H9 (cell line): ENCODE measurements at regions not wholly inside any gene's neighbourhood (a gene's known extent, or its start where the extent isn't known, plus 50 kb on each side); places are given as distances from the start of the nearest gene placed in this dataset.

Source experiments
- DNase-seq: peaks from one replicate; pipeline ENCODE4 v3.0.0-alpha.2; 2017
- H2AFZ ChIP-seq: one replicate; pipeline ENCODE4 v1.6.1; 2013; ENCODE audit warnings: mild to moderate bottlenecking, low read length, control low read depth, moderate library complexity
- H2AK5ac ChIP-seq: 2 replicates; pipeline ENCODE4 v1.6.1; 2013; ENCODE audit warnings: low read length, control low read depth, mixed read lengths; ENCODE audit not compliant: insufficient read length
- H2BK120ac ChIP-seq: one replicate; pipeline ENCODE4 v1.6.1; 2013; ENCODE audit warnings: low read depth, mild to moderate bottlenecking, low read length, control low read depth, inconsistent platforms; ENCODE audit not compliant: poor library complexity, severe bottlenecking
- H2BK12ac ChIP-seq: 2 replicates; pipeline ENCODE4 v1.6.1; 2013; ENCODE audit warnings: low read length, control low read depth, mixed read lengths, low read depth; ENCODE audit not compliant: insufficient read length
- H2BK15ac ChIP-seq: 2 replicates; pipeline ENCODE4 v1.6.1; 2013; ENCODE audit warnings: low read depth, low read length, control low read depth
- H2BK20ac ChIP-seq: one replicate; pipeline ENCODE4 v1.6.1; 2013; ENCODE audit warnings: low read depth, mild to moderate bottlenecking, low read length, control low read depth, inconsistent platforms; ENCODE audit not compliant: poor library complexity, severe bottlenecking
- H2BK5ac ChIP-seq: 2 replicates; pipeline ENCODE4 v1.6.1; 2013; ENCODE audit warnings: low read length, control low read depth, mixed read lengths; ENCODE audit not compliant: insufficient read length
- H3K14ac ChIP-seq: 2 replicates; pipeline ENCODE4 v1.6.1; 2013; ENCODE audit warnings: low read length, control low read depth; ENCODE audit not compliant: insufficient read depth
- H3K18ac ChIP-seq: 2 replicates; pipeline ENCODE4 v1.6.1; 2013; ENCODE audit warnings: low read depth, mild to moderate bottlenecking, mixed read lengths, low read length, control low read depth; ENCODE audit not compliant: insufficient read length
- H3K23ac ChIP-seq: 2 replicates; pipeline ENCODE4 v1.6.1; 2013; ENCODE audit warnings: low read length, control low read depth, mixed read lengths, low read depth; ENCODE audit not compliant: insufficient read length
- H3K23me2 ChIP-seq: 2 replicates; pipeline ENCODE4 v1.6.1; 2013; ENCODE audit warnings: low read depth, mild to moderate bottlenecking, mixed read lengths, low read length, control low read depth; ENCODE audit not compliant: insufficient read length, poor library complexity, severe bottlenecking
- H3K27ac ChIP-seq: 2 replicates; pipeline ENCODE4 v1.5.1; 2013; ENCODE audit warnings: low read length, control low read depth, mixed read lengths, low read depth; ENCODE audit not compliant: insufficient read length
- H3K27me3 ChIP-seq: 2 replicates; pipeline ENCODE4 v1.6.1; 2013; ENCODE audit warnings: low read length, control low read depth, inconsistent platforms; ENCODE audit not compliant: insufficient read depth
- H3K4ac ChIP-seq: 2 replicates; pipeline ENCODE4 v1.6.1; 2013; ENCODE audit warnings: low read depth, mild to moderate bottlenecking, control low read depth, inconsistent platforms, low read length, moderate library complexity
- H3K4me1 ChIP-seq: 2 replicates; pipeline ENCODE4 v1.6.1; 2013; ENCODE audit warnings: low read length, control low read depth, inconsistent platforms; ENCODE audit not compliant: insufficient read depth
- H3K4me2 ChIP-seq: 2 replicates; pipeline ENCODE4 v1.6.1; 2013; ENCODE audit warnings: low read length, control low read depth, mixed read lengths; ENCODE audit not compliant: insufficient read length, insufficient read depth
- H3K56ac ChIP-seq: 2 replicates; pipeline ENCODE4 v1.6.1; 2013; ENCODE audit warnings: low read depth, mild to moderate bottlenecking, mixed read lengths, low read length, control low read depth; ENCODE audit not compliant: insufficient read length
- H3K79me1 ChIP-seq: 2 replicates; pipeline ENCODE4 v1.6.1; 2013; ENCODE audit warnings: low read depth, mild to moderate bottlenecking, moderate library complexity, low read length, control low read depth, inconsistent platforms; ENCODE audit not compliant: insufficient read depth, poor library complexity, severe bottlenecking
- H3K79me2 ChIP-seq: 2 replicates; pipeline ENCODE4 v1.6.1; 2013; ENCODE audit warnings: low read length, control low read depth, inconsistent platforms; ENCODE audit not compliant: insufficient read depth
- H3K9ac ChIP-seq: 2 replicates; pipeline ENCODE4 v1.6.1; 2013; ENCODE audit warnings: low read length, control low read depth, mixed read lengths; ENCODE audit not compliant: insufficient read length; ENCODE audit errors: extremely low read depth
- H3K9me3 ChIP-seq: one replicate; pipeline ENCODE4 v1.6.1; 2013; ENCODE audit warnings: low read depth, low read length, inconsistent platforms; ENCODE audit not compliant: control insufficient read depth
- H3T11ph ChIP-seq: one replicate; pipeline ENCODE4 v1.6.1; 2013; ENCODE audit warnings: mild to moderate bottlenecking, low read length, control low read depth, inconsistent platforms
- H4K20me1 ChIP-seq: one replicate; pipeline ENCODE4 v1.6.1; 2013; ENCODE audit not compliant: control insufficient read depth, insufficient read length, insufficient read depth
- H4K5ac ChIP-seq: 2 replicates; pipeline ENCODE4 v1.6.1; 2013; ENCODE audit warnings: low read depth, mild to moderate bottlenecking, mixed read lengths, low read length, control low read depth; ENCODE audit not compliant: insufficient read length
- H4K8ac ChIP-seq: replicated peaks from 2 replicates; pipeline ENCODE4 v1.6.1; 2013; ENCODE audit warnings: low read length, control low read depth, mixed read lengths, low read depth; ENCODE audit not compliant: insufficient read length
- H4K91ac ChIP-seq: 2 replicates; pipeline ENCODE4 v1.6.1; 2013; ENCODE audit warnings: low read depth, mild to moderate bottlenecking, moderate library complexity, mixed read lengths, low read length, control low read depth; ENCODE audit not compliant: insufficient read length
- H3K27ac Mint-ChIP-seq, 3 experiments: 2 replicates in 2 of 3; 3 replicates in 1 of 3; pipeline ENCODE4 v1.8.0; 2020 to 2021; ENCODE audit warnings: mixed read lengths in 3 of 3, mild to moderate bottlenecking in 1 of 3, moderate library complexity in 1 of 3
- H3K27me3 Mint-ChIP-seq: 2 replicates; pipeline ENCODE4 v1.8.0; 2021; ENCODE audit warnings: low read depth, mild to moderate bottlenecking, moderate library complexity, mixed read lengths
- H3K36me3 Mint-ChIP-seq, 3 experiments: 2 replicates in 2 of 3; 3 replicates in 1 of 3; pipeline ENCODE4 v1.8.0; 2020 to 2021; ENCODE audit warnings: low read depth in 3 of 3, mixed read lengths in 3 of 3; ENCODE audit not compliant: insufficient read depth in 1 of 3
- H3K4me1 Mint-ChIP-seq, 2 experiments: 2 replicates each; pipeline ENCODE4 v1.8.0; 2020; ENCODE audit warnings: mixed read lengths in 2 of 2
- H3K4me3 Mint-ChIP-seq, 2 experiments: 2 replicates in 1 of 2; 3 replicates in 1 of 2; pipeline ENCODE4 v1.8.0; 2020 to 2021; ENCODE audit warnings: mild to moderate bottlenecking in 2 of 2, mixed read lengths in 2 of 2, moderate library complexity in 1 of 2
- H3K9me3 Mint-ChIP-seq, 2 experiments: 2 replicates in 1 of 2; 3 replicates in 1 of 2; pipeline ENCODE4 v1.8.0; 2020; ENCODE audit warnings: mild to moderate bottlenecking in 2 of 2, mixed read lengths in 2 of 2, moderate library complexity in 1 of 2
- WGBS: extraction: QIAGEN DNeasy Blood & Tissue Kit; methylation state at CpG from one replicate; pipeline ENCODE4 v1.1.7; 2013; ENCODE audit warnings: missing lambda C conversion rate, low lambda C conversion rate, mixed read lengths; ENCODE audit not compliant: insufficient read length; ENCODE audit errors: extremely low coverage; 5-methylcytosine and 5-hydroxymethylcytosine counted together
- TF ChIP-seq, protein P1 (sequence below): fragments of 200-600 bp; sonication (generic); conservative IDR thresholded peaks from 3 replicates; pipeline ENCODE4 v1.8.0; 2021; ENCODE audit warnings: antibody characterized with exemption, mild to moderate bottlenecking

DNA sequence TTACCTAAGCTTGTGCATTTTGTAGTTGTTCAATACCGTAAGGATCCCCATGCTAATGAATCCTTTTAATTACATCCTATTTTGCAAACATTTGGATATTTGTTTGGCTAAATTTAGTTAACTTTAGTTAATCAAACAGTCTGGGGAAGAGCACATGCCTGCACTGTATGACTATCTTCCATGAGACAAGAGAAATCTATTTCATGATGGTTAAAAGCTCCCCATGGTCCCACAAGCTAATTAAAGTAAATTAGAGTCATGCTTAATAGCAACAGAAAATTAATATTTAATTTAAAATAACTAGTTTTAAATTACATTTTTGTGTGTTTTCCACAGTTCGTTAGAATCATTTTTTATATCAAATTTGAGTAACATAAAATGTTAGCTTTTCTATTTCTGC, 95.4 kb upstream of the S1PR1 start:
- Histone ChIP-seq H3K79me2 (no peaks in the 10 kb centered on the region), H4K20me1 (no peaks in the 10 kb centered on the region), H3K56ac (no peak overlapping the region), H2AK5ac (no peak overlapping the region), H3K27ac (no peak overlapping the region), H2BK20ac (no peak overlapping the region), H3K18ac (no peak overlapping the region), H3K23me2 (no peaks in the 10 kb centered on the region), H3K4ac (no peak overlapping the region), H3K23ac (no peak overlapping the region), H3T11ph (no peak overlapping the region), H2BK5ac (no peak overlapping the region), H2BK12ac (no peak overlapping the region), H3K79me1 (no peaks in the 10 kb centered on the region), H3K9me3 (no peaks in the 10 kb centered on the region), H3K9ac (no peak overlapping the region), H4K91ac (no peak overlapping the region), H3K14ac (no peak overlapping the region), H4K5ac (no peak overlapping the region), H2AFZ (no peak overlapping the region), H4K8ac (no peak overlapping the region), H2BK120ac (no peak overlapping the region), H3K4me1 (peaks cover under 1% of the 10 kb centered on the region; the same call in 1 of the 2 replicates), H3K27me3 (no peaks in the 10 kb centered on the region), H3K4me2 (no peak overlapping the region), H2BK15ac (no peak overlapping the region)
- TF ChIP-seq, protein P1, sequence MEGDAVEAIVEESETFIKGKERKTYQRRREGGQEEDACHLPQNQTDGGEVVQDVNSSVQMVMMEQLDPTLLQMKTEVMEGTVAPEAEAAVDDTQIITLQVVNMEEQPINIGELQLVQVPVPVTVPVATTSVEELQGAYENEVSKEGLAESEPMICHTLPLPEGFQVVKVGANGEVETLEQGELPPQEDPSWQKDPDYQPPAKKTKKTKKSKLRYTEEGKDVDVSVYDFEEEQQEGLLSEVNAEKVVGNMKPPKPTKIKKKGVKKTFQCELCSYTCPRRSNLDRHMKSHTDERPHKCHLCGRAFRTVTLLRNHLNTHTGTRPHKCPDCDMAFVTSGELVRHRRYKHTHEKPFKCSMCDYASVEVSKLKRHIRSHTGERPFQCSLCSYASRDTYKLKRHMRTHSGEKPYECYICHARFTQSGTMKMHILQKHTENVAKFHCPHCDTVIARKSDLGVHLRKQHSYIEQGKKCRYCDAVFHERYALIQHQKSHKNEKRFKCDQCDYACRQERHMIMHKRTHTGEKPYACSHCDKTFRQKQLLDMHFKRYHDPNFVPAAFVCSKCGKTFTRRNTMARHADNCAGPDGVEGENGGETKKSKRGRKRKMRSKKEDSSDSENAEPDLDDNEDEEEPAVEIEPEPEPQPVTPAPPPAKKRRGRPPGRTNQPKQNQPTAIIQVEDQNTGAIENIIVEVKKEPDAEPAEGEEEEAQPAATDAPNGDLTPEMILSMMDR = no peak
- Mint-ChIP-seq H3K9me3 (no peaks in the 10 kb centered on the region), H3K4me1 (peaks cover 15 to 17% of the 10 kb centered on the region in 2 experiments), H3K27ac (no peak overlapping the region), H3K27me3 (no peaks in the 10 kb centered on the region), H3K36me3 (no peaks in the 10 kb centered on the region), H3K4me3 (no peak overlapping the region)
- WGBS = no CpG with 5 or more reads among the region's 2 CpGs
- DNase-seq = no peak
